Stimulated activated CD8-positive, alpha-beta memory T cell treated with anti-CD3 and anti-CD28 coated beads, Interleukin-15, amount 100 ng/mL, for 4 hours (primary cell): ENCODE measurements at regions not wholly inside any gene's neighbourhood (a gene's known extent, or its start where the extent isn't known, plus 50 kb on each side); places are given as distances from the start of the nearest gene placed in this dataset.
"Not testable (repeated sequence)": the region's sequence is repeated elsewhere in the genome, so short reads cannot be mapped to it uniquely, and the experiment has no call there.

Experiments used
- DNase-seq, 2 donors: peaks; one replicate each; pipeline ENCODE4 v3.0.0-alpha.2; 2020; ENCODE audit warnings: low read depth in 2 of 2

DNA sequence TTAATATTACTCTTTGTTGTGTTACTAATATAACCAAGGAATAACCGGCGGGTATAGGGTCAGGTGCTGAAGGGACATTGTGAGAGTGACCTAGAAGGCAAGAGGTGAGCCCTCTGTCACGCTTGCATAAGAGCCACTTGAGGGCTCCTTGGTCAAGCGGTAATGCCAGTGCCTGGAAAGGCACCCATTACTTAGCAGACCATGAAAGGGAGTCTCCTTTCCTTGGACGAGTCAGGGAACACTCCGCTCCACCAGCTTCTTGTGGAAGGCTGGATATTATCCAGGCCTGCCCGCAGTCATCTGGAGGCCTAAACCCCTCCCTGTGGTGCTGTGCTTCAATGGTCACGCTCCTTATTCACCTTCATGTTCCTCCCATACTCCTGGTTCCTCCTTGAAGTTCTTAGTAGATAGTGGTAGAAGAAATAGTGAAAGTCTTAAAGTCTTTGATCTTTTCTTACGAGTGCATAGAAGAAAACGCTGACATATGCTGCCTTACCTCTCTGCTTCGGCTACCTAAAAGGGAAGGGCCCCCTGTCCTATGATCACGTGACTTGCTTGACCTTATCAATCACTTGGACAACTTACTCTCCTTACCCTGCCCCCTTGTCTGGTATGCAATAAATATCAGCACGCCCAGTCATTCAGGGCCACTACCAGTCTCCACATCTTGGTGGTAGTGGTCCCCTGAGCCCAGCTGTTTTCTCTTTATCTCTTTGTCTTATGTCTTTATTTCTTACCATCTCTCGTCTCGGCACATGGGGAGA lies 59.6 kb upstream of the DMRTB1 start:
- not testable (repeated sequence) for DNase-seq

- no peak for DNase-seq
Measured at GRCh38 chr1:53400761-53401674, 58.2 kb upstream of the DMRTB1 start.

DNA sequence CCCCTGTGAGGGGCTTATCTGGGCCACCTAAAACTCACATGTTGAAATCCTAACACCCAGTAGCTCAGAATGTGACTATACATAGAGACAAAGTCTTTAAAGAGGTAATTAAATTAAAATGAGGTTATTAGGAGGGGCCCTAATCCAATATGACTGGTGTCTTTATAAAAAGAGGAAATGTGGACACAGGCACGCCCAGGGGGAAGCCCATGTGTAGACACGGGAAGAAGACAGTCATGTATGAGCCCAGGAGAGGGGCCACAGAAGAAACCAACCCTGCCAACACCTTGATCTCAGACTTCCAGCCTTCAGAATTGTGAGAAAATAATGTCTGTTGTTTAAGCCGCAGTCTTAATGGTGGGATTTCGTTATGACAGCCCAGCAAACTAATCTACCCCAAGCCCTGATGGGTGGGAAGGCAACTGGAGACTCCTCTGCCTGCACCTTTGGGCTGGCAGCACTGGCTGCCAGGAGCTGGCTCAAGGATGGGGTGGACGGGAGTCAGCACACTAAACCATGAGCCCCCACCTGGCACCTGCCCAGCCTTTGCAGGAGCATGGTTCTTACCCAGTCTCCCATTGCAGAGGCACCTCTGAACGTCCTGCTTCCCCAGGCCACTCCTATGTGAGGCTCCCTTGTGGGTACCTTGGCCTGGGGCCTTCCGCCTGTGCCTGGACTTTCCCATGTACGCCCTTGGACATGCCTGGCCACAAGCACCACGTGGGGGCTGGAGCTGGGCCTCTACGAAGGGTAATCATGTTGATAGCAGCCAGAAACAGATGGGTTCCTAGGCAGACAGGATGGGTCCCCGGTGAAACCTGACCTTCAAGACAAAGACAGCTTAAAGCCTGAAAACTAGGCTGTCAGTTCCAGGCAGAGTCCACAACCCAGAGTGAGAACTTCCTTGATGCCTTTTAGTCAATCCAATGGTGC lies 57.1 kb upstream of the DMRTB1 start:
- DNase-seq: no peak

GRCh38 chr1:53402891-53403655 lies 56.1 kb upstream of the DMRTB1 start:
- no peak for DNase-seq

- DNase-seq: no peak
Measured at GRCh38 chr1:53405737-53406136, 53.5 kb upstream of the DMRTB1 start.

DNA sequence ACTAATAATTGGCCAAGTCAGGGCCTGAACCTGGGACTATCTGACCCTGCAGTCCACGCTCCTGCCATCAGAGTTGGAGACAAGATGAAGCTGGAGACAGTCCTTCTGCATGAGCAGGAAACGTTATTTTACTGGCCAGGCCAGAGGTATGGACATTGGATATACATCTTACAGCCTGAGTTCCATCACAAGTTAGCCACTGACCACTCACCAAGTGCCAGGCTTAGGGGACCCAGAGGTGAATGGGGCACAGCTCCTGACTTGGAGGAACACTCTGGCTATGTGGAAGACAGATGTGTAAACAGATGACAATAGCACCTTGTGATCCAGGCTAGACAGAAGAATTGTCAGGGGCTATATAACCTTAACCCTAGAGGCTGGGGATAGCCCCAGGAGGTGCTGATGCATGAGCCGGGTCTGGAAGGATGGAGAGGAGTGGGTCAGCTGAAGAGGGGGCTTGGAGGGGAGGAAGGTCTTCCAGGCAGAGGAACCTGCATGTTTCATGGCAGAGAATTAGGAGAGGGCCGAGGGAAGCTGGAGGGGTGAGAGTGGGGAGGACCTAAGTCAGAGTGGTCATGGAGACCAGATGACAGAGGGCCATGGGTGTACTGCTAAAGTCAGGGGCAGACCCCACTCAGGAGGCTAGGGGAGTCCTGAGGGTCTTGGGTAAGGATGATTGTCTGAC lies 52.5 kb upstream of the DMRTB1 start:
- DNase-seq: no peak

GRCh38 chr1:53408013-53408754 lies 51.0 kb upstream of the DMRTB1 start:
- no peak for DNase-seq

DNA sequence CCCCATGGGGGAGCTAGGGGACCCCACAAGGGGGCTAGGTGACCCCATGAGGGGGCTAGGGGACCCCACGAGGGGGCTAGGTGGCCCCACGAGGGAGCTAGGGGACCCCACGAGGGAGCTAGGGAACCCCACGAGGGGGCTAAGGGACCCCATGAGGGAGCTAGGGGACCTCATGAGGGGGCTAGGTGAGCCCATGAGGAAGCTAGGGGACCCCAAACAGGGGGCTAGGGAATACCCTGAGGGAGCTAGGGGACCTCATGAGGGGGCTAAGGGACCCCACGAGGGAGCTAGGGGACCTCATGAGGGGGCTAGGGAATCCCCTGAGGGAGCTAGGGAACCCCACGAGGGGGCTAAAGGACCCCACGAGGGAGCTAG lies 50.5 kb upstream of the DMRTB1 start:
- DNase-seq: no peak

GRCh38 chr1:53409233-53409632 lies 50.0 kb upstream of the DMRTB1 start:
- no peak for DNase-seq
